ENCODE measurements at regions not wholly inside any gene's neighbourhood (a gene's known extent, or its start where the extent isn't known, plus 50 kb on each side); places are given as distances from the start of the nearest gene placed in this dataset.
"Not testable (repeated sequence)": the region's sequence is repeated elsewhere in the genome, so short reads cannot be mapped to it uniquely, and the experiment has no call there.

GRCh38 chr16:33634057-33634456, 174.6 kb downstream of the TP53TG3F start:
- not testable (repeated sequence) for TF ChIP-seq CTCF (conservative IDR thresholded peaks at IDR 0.05); ZFX (IDR thresholded peaks at IDR 0.05)

Data from C4-2B (cell line).